ENCODE measurements at regions not wholly inside any gene's neighbourhood (a gene's known extent, or its start where the extent isn't known, plus 50 kb on each side); places are given as distances from the start of the nearest gene placed in this dataset.
"Not testable (repeated sequence)": the region's sequence is repeated elsewhere in the genome, so short reads cannot be mapped to it uniquely, and the experiment has no call there.

DNA sequence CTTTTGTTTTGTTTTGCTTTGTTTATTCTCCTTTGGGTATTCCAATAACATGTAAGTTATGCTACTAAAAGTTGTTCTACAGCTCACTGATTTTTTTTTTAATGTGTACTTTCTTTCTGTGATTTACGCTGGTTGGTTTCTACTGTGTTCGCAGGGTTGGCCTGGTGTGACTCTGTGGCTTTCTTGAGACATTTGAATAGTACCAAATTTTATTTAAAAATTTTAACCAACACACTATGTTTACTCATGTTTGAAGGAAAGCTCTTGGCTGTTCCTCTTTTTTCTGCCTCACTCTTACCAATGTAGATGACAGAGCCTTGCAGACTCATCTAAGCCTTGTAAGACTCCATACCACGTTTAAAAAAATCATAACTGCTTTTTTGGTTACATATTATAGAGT is 1784.9 kb upstream of the DEFB115 start:
- no peak overlapping the region for H3K4me3 ChIP-seq (replicated peaks in 1 of 2; ENCODE audit: low read depth in 2 of 2, low read length in 2 of 2)
- TF ChIP-seq, protein P1, sequence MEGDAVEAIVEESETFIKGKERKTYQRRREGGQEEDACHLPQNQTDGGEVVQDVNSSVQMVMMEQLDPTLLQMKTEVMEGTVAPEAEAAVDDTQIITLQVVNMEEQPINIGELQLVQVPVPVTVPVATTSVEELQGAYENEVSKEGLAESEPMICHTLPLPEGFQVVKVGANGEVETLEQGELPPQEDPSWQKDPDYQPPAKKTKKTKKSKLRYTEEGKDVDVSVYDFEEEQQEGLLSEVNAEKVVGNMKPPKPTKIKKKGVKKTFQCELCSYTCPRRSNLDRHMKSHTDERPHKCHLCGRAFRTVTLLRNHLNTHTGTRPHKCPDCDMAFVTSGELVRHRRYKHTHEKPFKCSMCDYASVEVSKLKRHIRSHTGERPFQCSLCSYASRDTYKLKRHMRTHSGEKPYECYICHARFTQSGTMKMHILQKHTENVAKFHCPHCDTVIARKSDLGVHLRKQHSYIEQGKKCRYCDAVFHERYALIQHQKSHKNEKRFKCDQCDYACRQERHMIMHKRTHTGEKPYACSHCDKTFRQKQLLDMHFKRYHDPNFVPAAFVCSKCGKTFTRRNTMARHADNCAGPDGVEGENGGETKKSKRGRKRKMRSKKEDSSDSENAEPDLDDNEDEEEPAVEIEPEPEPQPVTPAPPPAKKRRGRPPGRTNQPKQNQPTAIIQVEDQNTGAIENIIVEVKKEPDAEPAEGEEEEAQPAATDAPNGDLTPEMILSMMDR (IDR thresholded peaks at IDR 0.05; ENCODE audit: low read depth, low read length): no peak

DNA sequence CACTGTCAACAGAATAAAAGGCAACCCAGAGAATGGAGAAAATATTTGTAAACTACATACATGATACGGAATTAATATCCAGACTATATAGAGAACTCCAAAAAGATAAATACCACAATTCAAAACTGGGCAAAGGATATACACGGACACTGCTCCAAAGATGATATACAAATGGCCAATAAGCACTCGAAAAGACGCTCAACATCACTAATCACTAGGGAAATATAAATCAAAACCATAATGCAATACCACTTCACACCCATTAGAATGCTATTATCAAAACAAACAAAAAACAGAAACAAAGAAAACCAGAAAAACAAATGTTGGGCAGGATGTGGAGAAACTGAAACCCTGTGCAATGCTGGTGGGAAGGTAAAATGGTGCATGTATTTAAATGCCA is 1764.6 kb upstream of the DEFB115 start:
- not testable (repeated sequence) for DNase-seq (ENCODE audit: low read depth in 2 of 2); H3K4me3 ChIP-seq (replicated peaks in 1 of 2; ENCODE audit: low read depth in 2 of 2, low read length in 2 of 2)

More for the DNA sequence above, 1784.9 kb upstream of the DEFB115 start:
- no peak for DNase-seq (ENCODE audit: low read depth in 2 of 2)

DNA sequence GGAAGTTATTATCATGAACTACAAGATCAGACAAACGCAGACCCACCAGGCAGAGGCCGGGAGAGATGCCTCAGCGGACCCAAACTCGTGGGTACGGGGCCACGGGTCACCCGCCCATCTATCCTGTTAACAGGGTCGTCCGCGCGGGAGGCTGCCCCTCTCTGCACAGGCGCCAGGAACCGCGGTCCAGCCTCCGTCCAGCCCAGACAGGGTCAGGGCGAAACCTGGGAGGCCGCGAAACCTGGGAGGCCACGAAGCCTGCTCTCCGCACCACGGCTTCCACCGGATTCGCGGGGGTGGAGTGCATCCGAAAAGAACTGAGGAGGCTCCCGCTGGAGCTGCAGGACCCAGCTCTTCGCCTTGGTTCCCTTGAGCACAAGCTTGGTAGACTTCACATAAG is 1760.7 kb upstream of the DEFB115 start:
- peak overlapping the region in 1 of 2 donors; percentile 57 for H3K4me3 ChIP-seq (replicated peaks in 1 of 2; ENCODE audit: low read depth in 2 of 2, low read length in 2 of 2)
- not testable (repeated sequence) for DNase-seq (ENCODE audit: low read depth in 2 of 2)

DNA sequence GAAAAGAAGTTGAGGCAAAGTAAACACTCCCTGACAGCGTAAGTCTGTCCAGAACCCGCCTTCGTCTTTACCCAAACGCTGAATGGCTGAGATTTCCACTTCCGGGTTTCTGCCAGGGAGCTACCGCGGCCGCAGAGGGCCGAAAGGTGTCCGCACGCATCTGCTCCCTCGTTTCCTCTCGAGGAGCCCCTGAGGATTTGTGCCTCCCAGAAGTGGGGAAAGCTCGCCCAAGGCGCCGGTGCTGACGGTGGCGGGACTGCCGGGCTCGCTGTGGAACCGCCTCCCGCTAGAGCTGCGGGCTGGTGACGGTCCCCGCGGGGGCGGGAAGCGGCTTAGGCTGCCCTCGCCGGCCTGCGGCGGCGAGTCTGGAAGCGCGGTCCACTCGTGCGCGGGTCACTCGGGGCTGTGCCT is 1760.2 kb upstream of the DEFB115 start:
- peak overlapping the region in 1 of 2 donors; percentile 57 for H3K4me3 ChIP-seq (replicated peaks in 1 of 2; ENCODE audit: low read depth in 2 of 2, low read length in 2 of 2)
- DNase-seq (ENCODE audit: low read depth in 2 of 2): peak; percentile 10 to 76
- TF ChIP-seq, protein P1 (IDR thresholded peaks at IDR 0.05; ENCODE audit: low read depth, low read length): no peak

DNA sequence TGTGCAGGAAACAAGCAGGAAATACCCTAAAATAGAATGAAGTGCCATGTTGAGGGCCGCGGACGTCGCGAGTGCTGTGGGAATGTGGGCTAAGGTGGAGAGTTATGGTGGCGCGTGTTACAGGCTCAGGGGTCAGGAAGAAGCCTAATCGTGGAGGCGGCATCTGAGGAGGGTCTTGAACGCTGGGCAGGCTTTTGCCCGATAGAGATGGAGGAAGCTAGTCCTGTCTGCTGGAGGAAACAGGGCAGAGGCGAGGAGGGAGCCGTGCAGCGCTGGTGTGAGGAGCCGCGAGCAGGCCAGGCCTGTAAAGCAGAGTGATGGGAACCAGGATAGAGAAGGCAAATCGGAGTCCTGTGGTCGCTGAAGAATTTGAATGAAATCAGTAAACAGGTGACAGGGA is 1759.8 kb upstream of the DEFB115 start:
- peak overlapping the region in 1 of 2 donors; percentile 57 for H3K4me3 ChIP-seq (replicated peaks in 1 of 2; ENCODE audit: low read depth in 2 of 2, low read length in 2 of 2)
- DNase-seq (ENCODE audit: low read depth in 2 of 2): not testable (repeated sequence)

DNA sequence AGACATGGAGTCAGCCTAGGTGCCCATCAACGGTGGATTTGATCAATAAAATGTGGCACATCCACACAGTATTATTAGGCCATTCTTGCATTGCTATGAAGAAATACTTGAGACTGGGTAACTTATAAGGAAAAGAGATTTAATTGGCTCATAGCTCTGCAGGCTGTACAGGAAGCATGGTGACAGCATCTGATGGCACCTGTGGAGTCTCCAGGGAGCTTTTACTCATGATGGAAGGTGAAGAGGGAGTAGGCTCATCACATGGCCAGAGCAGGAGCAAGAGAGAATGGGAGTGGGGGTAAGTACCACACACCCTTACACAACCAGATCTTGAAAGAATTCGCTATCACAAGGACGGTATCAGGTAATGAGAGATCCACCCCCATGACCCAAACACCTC is 1756.7 kb upstream of the DEFB115 start:
- DNase-seq (ENCODE audit: low read depth in 2 of 2); H3K4me3 ChIP-seq (replicated peaks in 1 of 2; ENCODE audit: low read depth in 2 of 2, low read length in 2 of 2): not testable (repeated sequence)

DNA sequence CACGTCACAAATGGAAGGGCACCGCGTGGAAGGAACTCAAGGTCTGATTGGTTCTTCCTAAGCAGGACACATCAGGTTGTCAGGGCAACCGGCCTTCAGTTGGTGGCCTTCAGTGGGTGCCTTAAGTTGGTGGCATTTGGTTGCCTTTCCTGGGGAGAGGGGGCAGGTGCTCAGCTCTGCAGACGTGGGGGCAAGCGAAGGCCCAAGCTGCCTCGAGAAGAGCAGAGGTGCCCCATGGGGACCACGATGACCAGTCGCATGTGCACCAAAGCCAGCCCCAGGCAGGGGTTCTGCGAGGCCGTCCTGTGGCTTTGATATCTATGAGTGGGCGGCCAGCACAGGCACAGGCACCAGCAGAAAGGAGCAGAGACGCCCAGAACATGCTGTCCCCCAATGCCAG is 1742.8 kb upstream of the DEFB115 start:
- not testable (repeated sequence) for DNase-seq (ENCODE audit: low read depth in 2 of 2); H3K4me3 ChIP-seq (replicated peaks in 1 of 2; ENCODE audit: low read depth in 2 of 2, low read length in 2 of 2)

DNA sequence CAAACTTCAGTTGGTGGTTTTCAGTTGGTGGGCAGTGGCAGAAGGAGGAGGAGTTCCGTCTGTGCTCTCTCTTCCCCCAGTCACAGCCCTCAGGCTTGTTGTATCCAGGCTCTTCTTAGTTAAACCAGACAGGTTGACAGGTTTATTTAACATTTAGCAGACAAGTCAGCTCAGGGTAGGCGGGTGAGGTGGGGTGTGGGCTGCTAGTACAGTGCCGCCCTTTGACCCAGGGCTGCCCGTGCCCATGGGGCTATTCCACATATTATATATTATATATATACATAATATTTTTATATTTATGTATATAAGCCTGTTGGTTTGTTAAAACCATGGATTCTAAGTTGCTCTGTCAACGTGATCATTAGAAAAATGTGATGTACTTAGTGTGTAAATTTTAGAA is 1740.6 kb upstream of the DEFB115 start:
- not testable (repeated sequence) for DNase-seq (ENCODE audit: low read depth in 2 of 2); H3K4me3 ChIP-seq (replicated peaks in 1 of 2; ENCODE audit: low read depth in 2 of 2, low read length in 2 of 2)

DNA sequence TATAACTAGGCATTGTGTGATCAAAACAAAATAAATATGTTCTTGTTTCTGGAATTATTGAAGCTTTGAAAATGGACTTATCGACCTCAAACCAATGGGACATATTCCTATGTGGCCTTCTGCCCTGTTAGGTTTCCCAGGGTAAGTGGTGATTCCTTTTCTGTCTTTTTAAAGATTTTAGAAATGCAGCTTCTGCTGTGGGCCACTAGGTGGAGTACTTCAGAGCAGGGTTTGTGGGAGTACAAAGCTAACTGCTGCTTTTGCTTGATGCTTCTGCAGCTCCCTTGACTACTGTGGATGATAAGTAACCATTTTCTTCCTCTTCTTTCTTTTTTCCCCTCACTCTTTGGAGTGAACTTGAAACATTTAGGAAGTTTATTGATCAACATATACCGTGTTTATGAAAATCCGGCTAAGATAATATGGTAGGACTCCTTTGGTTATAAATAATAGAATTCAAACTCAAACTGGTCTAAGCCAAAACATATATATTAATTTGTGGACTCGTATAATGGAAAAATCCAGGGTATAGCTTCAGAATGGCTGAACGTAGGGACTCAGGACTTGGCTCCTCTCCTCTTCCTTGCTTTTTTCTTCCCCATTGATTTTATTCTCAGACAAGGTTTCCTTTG is 1737.7 kb upstream of the DEFB115 start:
- TF ChIP-seq, protein P1 (IDR thresholded peaks at IDR 0.05; ENCODE audit: low read depth, low read length): peak; percentile 53
- not testable (repeated sequence) for H3K4me3 ChIP-seq (replicated peaks in 1 of 2; ENCODE audit: low read depth in 2 of 2, low read length in 2 of 2)
- peak; percentile 7 to 15 for DNase-seq (ENCODE audit: low read depth in 2 of 2)

DNA sequence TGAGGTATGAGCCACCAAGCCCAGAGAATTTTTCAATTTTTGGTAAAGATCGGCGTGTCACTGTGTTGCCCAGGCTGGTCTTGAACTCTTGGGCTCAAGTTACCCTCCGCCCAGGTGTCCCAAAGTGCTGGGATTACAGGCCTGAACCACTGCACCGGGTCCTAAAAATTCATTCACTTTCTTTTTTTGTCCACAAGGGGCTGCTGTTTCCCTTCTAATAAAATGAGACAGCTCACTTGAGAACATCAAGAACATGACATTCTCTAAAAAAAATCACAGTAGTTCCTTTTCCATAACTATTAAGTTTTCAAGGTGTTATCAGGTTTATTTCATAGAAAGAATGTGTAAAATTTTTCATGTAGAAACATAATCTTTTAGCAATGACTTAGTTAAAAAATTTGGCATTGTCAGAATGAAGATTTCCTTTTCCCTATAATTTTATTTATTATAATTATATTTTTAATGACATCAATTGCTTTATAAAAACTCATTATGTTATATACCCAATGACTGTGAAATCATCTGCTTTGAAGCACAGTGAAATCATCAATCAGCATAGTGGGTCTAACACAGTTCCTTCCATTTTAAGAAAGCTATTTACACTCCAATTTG is 1723.8 kb upstream of the DEFB115 start:
- TF ChIP-seq, protein P1 (IDR thresholded peaks at IDR 0.05; ENCODE audit: low read depth, low read length): peak; percentile 15
- peak; percentile 1 to 57 for DNase-seq (ENCODE audit: low read depth in 2 of 2)
- H3K4me3 ChIP-seq (replicated peaks in 1 of 2; ENCODE audit: low read depth in 2 of 2, low read length in 2 of 2): not testable (repeated sequence)

DNA sequence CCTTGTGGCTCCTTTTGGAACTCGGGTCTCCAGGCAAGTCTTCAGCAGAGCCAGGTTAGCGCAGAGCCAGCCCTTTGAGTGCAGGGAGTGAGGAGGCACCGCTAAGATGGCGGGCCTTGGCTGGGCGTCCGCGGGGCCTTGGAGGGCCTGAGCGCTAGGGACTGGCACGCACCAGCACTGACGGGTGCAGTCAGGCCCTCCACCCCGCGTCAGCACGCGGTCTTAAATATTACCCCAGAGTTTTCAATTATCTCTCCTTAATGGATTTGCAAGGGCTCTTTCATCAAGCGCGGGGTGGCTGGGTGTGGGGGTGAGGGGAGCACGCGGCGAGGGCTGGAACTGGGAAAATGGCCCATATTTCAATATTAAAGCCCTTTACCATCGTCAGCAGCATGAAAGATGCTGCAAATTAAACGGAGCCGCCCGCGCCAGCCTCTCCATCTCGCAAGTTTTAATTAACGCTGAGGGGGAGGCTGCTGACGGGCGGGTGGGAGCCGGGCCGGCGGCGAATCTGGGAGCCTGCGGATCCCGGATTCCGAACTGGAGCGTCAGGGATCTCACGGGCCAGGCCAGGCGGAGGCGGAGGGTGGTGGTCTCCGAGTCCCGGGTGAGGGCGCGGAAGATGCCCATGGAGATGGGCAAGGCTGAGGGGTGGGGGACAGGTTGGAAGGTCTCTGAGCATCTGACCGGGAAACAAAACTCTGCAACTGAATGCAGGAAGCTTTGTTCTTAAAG is 1690.4 kb upstream of the DEFB115 start:
- DNase-seq (ENCODE audit: low read depth in 2 of 2); H3K4me3 ChIP-seq (replicated peaks in 1 of 2; ENCODE audit: low read depth in 2 of 2, low read length in 2 of 2): not testable (repeated sequence)

DNA sequence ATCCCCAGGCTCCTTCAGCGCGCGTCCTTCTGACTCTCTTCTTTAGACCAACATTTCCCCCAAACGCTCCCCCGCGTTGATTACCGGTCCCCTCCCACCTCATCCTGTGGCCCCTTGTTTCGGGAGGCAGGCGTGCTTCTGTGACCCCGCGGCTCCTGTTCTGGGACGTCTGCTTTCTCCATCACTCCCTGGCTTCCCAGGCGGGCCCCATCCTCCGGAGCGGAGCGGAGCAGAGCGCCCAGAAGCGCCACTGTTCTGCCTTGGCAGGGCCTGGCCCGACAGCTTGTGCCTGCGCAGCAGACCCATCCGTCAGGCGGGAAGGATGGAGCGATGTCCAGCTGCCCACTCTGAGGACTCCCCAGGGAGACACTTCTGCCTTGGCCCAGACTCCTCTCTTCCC is 1689.8 kb upstream of the DEFB115 start:
- not testable (repeated sequence) for DNase-seq (ENCODE audit: low read depth in 2 of 2); H3K4me3 ChIP-seq (replicated peaks in 1 of 2; ENCODE audit: low read depth in 2 of 2, low read length in 2 of 2)

DNA sequence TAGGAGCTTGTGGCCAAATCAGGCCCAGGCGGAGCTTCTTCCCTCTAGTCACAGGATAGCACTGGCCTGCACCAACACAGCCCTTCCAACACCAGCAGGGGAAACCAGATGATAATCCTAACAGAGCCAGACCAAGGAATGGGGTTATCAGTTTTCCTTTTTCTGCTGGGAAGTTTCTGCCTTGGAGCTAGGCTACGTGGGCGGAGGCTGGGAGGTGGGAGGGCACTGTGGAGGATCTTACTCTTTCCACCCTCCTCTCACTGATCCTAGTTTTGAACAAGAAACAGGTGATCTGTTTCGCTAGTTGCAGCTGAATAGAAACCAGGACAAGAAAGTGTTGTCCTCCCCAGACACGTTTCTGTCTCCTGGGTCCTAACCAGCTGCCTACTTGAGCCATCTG is 1687.3 kb upstream of the DEFB115 start:
- H3K4me3 ChIP-seq (replicated peaks in 1 of 2; ENCODE audit: low read depth in 2 of 2, low read length in 2 of 2); DNase-seq (ENCODE audit: low read depth in 2 of 2): not testable (repeated sequence)

All from cardiac fibroblast (primary cell).